ENCODE measurements at regions not wholly inside any gene's neighbourhood (a gene's known extent, or its start where the extent isn't known, plus 50 kb on each side); places are given as distances from the start of the nearest gene placed in this dataset.

DNA sequence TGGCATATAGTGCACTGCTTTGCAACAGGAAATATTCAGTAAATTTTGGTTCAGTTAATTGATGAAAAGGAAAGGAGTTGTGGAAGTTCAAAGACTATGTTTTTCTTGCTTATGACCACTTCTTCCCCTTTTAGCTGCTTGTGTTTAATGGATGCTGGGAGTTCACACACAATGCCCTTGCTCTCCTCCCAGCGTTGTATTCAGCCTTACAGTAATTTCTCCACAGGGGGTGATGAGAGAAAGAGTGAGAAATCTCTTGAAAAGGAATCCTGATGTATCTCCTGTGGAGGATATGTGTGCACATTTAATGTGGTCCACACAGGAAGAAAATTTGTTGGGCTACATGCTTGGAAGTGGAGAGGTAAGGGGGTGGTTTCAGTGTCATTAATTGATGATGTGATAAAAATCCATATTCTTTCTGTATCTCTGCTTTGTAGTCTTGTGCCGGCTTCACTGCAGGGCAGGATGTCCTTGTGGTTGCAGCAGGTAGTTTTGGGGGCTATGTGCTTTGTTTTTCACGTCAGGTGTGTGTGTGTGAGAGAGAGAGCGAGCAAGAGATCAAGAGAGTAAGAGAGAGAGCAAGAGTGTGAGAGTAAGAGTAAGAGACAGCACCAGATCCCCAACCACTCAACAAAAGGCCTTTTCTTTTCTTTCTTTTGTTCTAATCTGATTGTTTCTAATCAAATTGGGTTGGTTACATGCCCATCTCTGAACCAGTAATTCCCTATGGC lies 204.4 kb downstream of the RWDD3 start (continued):
- TF ChIP-seq, protein P1, sequence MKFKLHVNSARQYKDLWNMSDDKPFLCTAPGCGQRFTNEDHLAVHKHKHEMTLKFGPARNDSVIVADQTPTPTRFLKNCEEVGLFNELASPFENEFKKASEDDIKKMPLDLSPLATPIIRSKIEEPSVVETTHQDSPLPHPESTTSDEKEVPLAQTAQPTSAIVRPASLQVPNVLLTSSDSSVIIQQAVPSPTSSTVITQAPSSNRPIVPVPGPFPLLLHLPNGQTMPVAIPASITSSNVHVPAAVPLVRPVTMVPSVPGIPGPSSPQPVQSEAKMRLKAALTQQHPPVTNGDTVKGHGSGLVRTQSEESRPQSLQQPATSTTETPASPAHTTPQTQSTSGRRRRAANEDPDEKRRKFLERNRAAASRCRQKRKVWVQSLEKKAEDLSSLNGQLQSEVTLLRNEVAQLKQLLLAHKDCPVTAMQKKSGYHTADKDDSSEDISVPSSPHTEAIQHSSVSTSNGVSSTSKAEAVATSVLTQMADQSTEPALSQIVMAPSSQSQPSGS (IDR thresholded peaks at IDR 0.05; ENCODE audit: low read length) = no peak
- no peak for TF ChIP-seq TBP (IDR thresholded peaks at IDR 0.05; ENCODE audit: low read depth, low read length)
- TF ChIP-seq JUND (IDR thresholded peaks at IDR 0.05; ENCODE audit: low read length) = no peak
- no peak for TF ChIP-seq BRCA1 (IDR thresholded peaks at IDR 0.05; ENCODE audit: low read depth, low read length)
- TF ChIP-seq SUZ12 (IDR thresholded peaks at IDR 0.05; ENCODE audit: low read length) = no peak
- no peak for TF ChIP-seq TCF12 (IDR thresholded peaks at IDR 0.05; ENCODE audit: low read depth, low read length)
- TF ChIP-seq EP300 (IDR thresholded peaks at IDR 0.05; ENCODE audit: borderline replicate concordance in 1 of 2, low read depth in 2 of 2, low read length in 2 of 2) = no peak

All from H1 (cell line).